Tibial nerve (tissue), 3 donors: ENCODE measurements at regions not wholly inside any gene's neighbourhood (a gene's known extent, or its start where the extent isn't known, plus 50 kb on each side); places are given as distances from the start of the nearest gene placed in this dataset.

Experiments used
- CTCF ChIP-seq, 5 experiments: fragments of 200-600 bp in 3 of 5; fragments of 450-650 bp in 2 of 5; sonication (generic) in 3 of 5; IDR thresholded peaks; one replicate each; pipeline ENCODE4 v1.5.1; 2016 to 2019; ENCODE audit warnings: antibody characterized with exemption in 5 of 5, mild to moderate bottlenecking in 3 of 5, moderate library complexity in 2 of 5
- POLR2A ChIP-seq, 2 donors: fragments of 450-650 bp; IDR thresholded peaks; one replicate each; pipeline ENCODE4 v1.6.1; 2017; ENCODE audit warnings: antibody characterized with exemption in 2 of 2, mild to moderate bottlenecking in 2 of 2, moderate library complexity in 2 of 2

- TF ChIP-seq POLR2A (IDR thresholded peaks at IDR 0.05): no peak
- TF ChIP-seq CTCF (IDR thresholded peaks at IDR 0.05): no peak
Observed at GRCh38 chr1:165054627-165055026, 301.9 kb downstream of the LMX1A start.
